Caco-2 (cell line): ENCODE measurements at regions not wholly inside any gene's neighbourhood (a gene's known extent, or its start where the extent isn't known, plus 50 kb on each side); places are given as distances from the start of the nearest gene placed in this dataset.

Experiments used
- BruUV-seq: library from RNA; stranded (reverse); fragments of 400-500 nt; replicated peaks from 2 replicates; lab custom pipeline; 2021; lab: Mats Ljungman, UMichigan
- CTCF ChIA-PET: fragments of 300-600 bp; sonication (Branson Sonifier 250); formaldehyde crosslinking; loops from one replicate; lab custom pipeline; 2022; ENCODE audit warnings: antibody characterized with exemption; lab: Charles Lee
- POLR2A ChIA-PET: fragments of 300-600 bp; sonication (Branson Sonifier 250); formaldehyde crosslinking; loops from one replicate; lab custom pipeline; 2022; ENCODE audit warnings: antibody characterized with exemption; lab: Charles Lee
- DNase-seq, 2 experiments: peaks; one replicate each; pipeline versions ENCODE4 v3.0.0 to v3.0.0-alpha.2; 2020 to 2022
- H3K27me3 ChIP-seq: replicated peaks from 2 replicates; pipeline ENCODE4 v1.6.0; 2011; ENCODE audit warnings: low read length; ENCODE audit not compliant: control insufficient read depth, insufficient read depth
- H3K36me3 ChIP-seq: 2 replicates; pipeline ENCODE4 v1.5.1; 2011; ENCODE audit warnings: low read length; ENCODE audit not compliant: control insufficient read depth, insufficient read depth
- H3K4me1 ChIP-seq: fragments of 250-450 bp; sonication (Bioruptor Pico); 2 replicates; pipeline ENCODE4 v1.5.1; 2020; ENCODE audit warnings: mild to moderate bottlenecking
- H3K4me3 ChIP-seq: 2 replicates; pipeline ENCODE4 v1.5.1; 2011; ENCODE audit warnings: low read depth, mild to moderate bottlenecking, control low read depth, low read length
- H3K9me3 ChIP-seq: fragments of 250-450 bp; sonication (Bioruptor Pico); 2 replicates; pipeline ENCODE4 v1.5.1; 2020; ENCODE audit warnings: mild to moderate bottlenecking, moderate library complexity
- H3K27ac Mint-ChIP-seq: one replicate; pipeline ENCODE4 v1.8.0; 2022; ENCODE audit warnings: mixed read lengths; ENCODE audit not compliant: unreplicated experiment
- H3K27me3 Mint-ChIP-seq: one replicate; pipeline ENCODE4 v1.8.0; 2022; ENCODE audit warnings: mixed read lengths; ENCODE audit not compliant: insufficient read depth, unreplicated experiment
- H3K36me3 Mint-ChIP-seq: one replicate; pipeline ENCODE4 v1.8.0; 2022; ENCODE audit warnings: mild to moderate bottlenecking, mixed read lengths; ENCODE audit not compliant: insufficient read depth, unreplicated experiment
- H3K4me1 Mint-ChIP-seq: one replicate; pipeline ENCODE4 v1.8.0; 2022; ENCODE audit warnings: low read depth, mixed read lengths; ENCODE audit not compliant: unreplicated experiment
- H3K4me3 Mint-ChIP-seq: one replicate; pipeline ENCODE4 v1.8.0; 2022; ENCODE audit warnings: mild to moderate bottlenecking, moderate library complexity, mixed read lengths; ENCODE audit not compliant: unreplicated experiment
- H3K9me3 Mint-ChIP-seq: one replicate; pipeline ENCODE4 v1.8.0; 2022; ENCODE audit warnings: mixed read lengths; ENCODE audit not compliant: unreplicated experiment
- CTCF ChIP-seq, 2 experiments: fragments of 200-600 bp in 1 of 2; IDR thresholded peaks; 1 replicate in 1 of 2; 2 replicates in 1 of 2; pipeline versions ENCODE4 v1.5.1 to v1.8.0; 2011 to 2022; ENCODE audit warnings: antibody characterized with exemption in 1 of 2, control low read depth in 1 of 2, inconsistent platforms in 1 of 2, low read depth in 1 of 2, low read length in 1 of 2, mild to moderate bottlenecking in 1 of 2, moderate library complexity in 1 of 2; ENCODE audit not compliant: insufficient read depth in 1 of 2, severe bottlenecking in 1 of 2, unreplicated experiment in 1 of 2
- intact Hi-C: fragments of 100-400 bp; cut with micrococcal nuclease; formaldehyde crosslinking; loops from one replicate; pipeline ENCODE4 v1.10.0; 2022; ENCODE audit not compliant: unreplicated experiment

GRCh38 chrX:69305333-69306062 is 140.2 kb upstream of the PJA1 start:
- H3K27ac Mint-ChIP-seq: no peak overlapping the region
- POLR2A ChIA-PET: no interaction called here
- CTCF ChIA-PET: no interaction called here

GRCh38 chrX:69303231-69303630 is 138.0 kb upstream of the PJA1 start:
- Histone ChIP-seq H3K36me3 (no peaks in the 10 kb centered on the region), H3K9me3 (no peaks in the 10 kb centered on the region), H3K27me3 (no peaks in the 10 kb centered on the region), H3K4me3 (no peak overlapping the region), H3K4me1 (no peaks in the 10 kb centered on the region)
- intact Hi-C loops: no loop called here
- H3K9me3 Mint-ChIP-seq: no peaks in the 10 kb centered on the region
- H3K4me3 Mint-ChIP-seq: no peak overlapping the region
- CTCF ChIA-PET: no interaction called here
- BruUV-seq: no TSS peak
- no peaks in the 10 kb centered on the region for H3K36me3 Mint-ChIP-seq
- no peaks in the 10 kb centered on the region for H3K27me3 Mint-ChIP-seq
- POLR2A ChIA-PET: no interaction called here
- no peaks in the 10 kb centered on the region for H3K4me1 Mint-ChIP-seq
- no peak for DNase-seq
- no peak for TF ChIP-seq CTCF (IDR thresholded peaks at IDR 0.05; ENCODE audit: insufficient read depth in 1 of 2, low read depth in 1 of 2, low read length in 1 of 2, severe bottlenecking in 1 of 2, unreplicated experiment in 1 of 2)
- no peak overlapping the region for H3K27ac Mint-ChIP-seq

More at GRCh38 chrX:69305333-69306062, 140.2 kb upstream of the PJA1 start:
- Histone ChIP-seq H3K4me1 (no peaks in the 10 kb centered on the region), H3K27me3 (no peaks in the 10 kb centered on the region), H3K4me3 (no peak overlapping the region), H3K36me3 (no peaks in the 10 kb centered on the region), H3K9me3 (no peaks in the 10 kb centered on the region)
- Mint-ChIP-seq H3K36me3 (no peaks in the 10 kb centered on the region), H3K9me3 (no peaks in the 10 kb centered on the region), H3K4me3 (no peak overlapping the region), H3K4me1 (no peaks in the 10 kb centered on the region), H3K27me3 (no peaks in the 10 kb centered on the region)
- no peak for DNase-seq
- TF ChIP-seq CTCF (IDR thresholded peaks at IDR 0.05; ENCODE audit: insufficient read depth in 1 of 2, low read depth in 1 of 2, low read length in 1 of 2, severe bottlenecking in 1 of 2, unreplicated experiment in 1 of 2): no peak
- intact Hi-C loops: no loop called here
- BruUV-seq: no TSS peak

- intact Hi-C loops: no loop called here
- Histone ChIP-seq H3K9me3 (no peaks in the 10 kb centered on the region), H3K4me1 (no peaks in the 10 kb centered on the region), H3K4me3 (no peak overlapping the region), H3K27me3 (no peaks in the 10 kb centered on the region), H3K36me3 (no peaks in the 10 kb centered on the region)
- Mint-ChIP-seq H3K36me3 (no peaks in the 10 kb centered on the region), H3K27ac (no peak overlapping the region), H3K4me3 (no peak overlapping the region), H3K4me1 (no peaks in the 10 kb centered on the region), H3K9me3 (no peaks in the 10 kb centered on the region), H3K27me3 (no peaks in the 10 kb centered on the region)
- POLR2A ChIA-PET: interaction anchor here (0.8 kb wide), 1 partner anchor 471 kb away, joined by 3 read pairs; the partner anchor contains the start of gene EFNB1
- no peak for TF ChIP-seq CTCF (IDR thresholded peaks at IDR 0.05; ENCODE audit: insufficient read depth in 1 of 2, low read depth in 1 of 2, low read length in 1 of 2, severe bottlenecking in 1 of 2, unreplicated experiment in 1 of 2)
- CTCF ChIA-PET: no interaction called here
- BruUV-seq: no TSS peak
- DNase-seq: no peak
Measured at GRCh38 chrX:69299951-69300714, 134.9 kb upstream of the PJA1 start.
